HEK293 (cell line): ENCODE measurements at regions not wholly inside any gene's neighbourhood (a gene's known extent, or its start where the extent isn't known, plus 50 kb on each side); places are given as distances from the start of the nearest gene placed in this dataset.

Experiments used
- ATF2 ChIP-seq: fragments of 450-650 bp; formaldehyde crosslinking; IDR thresholded peaks from 2 replicates; pipeline ENCODE4 v1.5.1; 2016; ENCODE audit warnings: missing biosample characterization, missing genetic modification characterization, low read depth
- CTCF ChIP-seq: fragments of 450-650 bp; formaldehyde crosslinking; IDR thresholded peaks from 2 replicates; pipeline ENCODE4 v1.5.1; 2016; ENCODE audit warnings: missing biosample characterization, missing genetic modification characterization
- KLF7 ChIP-seq: fragments of 450-650 bp; formaldehyde crosslinking; IDR thresholded peaks from 2 replicates; pipeline ENCODE4 v1.5.1; 2016; ENCODE audit warnings: missing biosample characterization, missing genetic modification characterization, borderline replicate concordance
- TCF7L2 ChIP-seq: IDR thresholded peaks from 2 replicates; pipeline ENCODE4 v1.6.1; 2011; ENCODE audit warnings: low read depth, mild to moderate bottlenecking, inconsistent platforms, low read length, moderate library complexity, borderline replicate concordance
- YY1 ChIP-seq: fragments of 450-650 bp; formaldehyde crosslinking; IDR thresholded peaks from 2 replicates; pipeline ENCODE4 v1.5.1; 2018; ENCODE audit warnings: missing biosample characterization, missing genetic modification characterization
- ZBTB26 ChIP-seq: fragments of 450-650 bp; formaldehyde crosslinking; optimal IDR thresholded peaks from 2 replicates; pipeline ENCODE3; 2016; ENCODE audit warnings: missing biosample characterization, mild to moderate bottlenecking, missing genetic modification characterization
- ZNF202 ChIP-seq: fragments of 450-650 bp; formaldehyde crosslinking; IDR thresholded peaks from 2 replicates; pipeline ENCODE4 v1.5.1; 2016; ENCODE audit warnings: missing biosample characterization, missing genetic modification characterization, borderline replicate concordance
- ZNF518A ChIP-seq: fragments of 450-650 bp; formaldehyde crosslinking; conservative IDR thresholded peaks from 2 replicates; pipeline ENCODE4 v1.5.1; 2016; ENCODE audit warnings: low read depth, missing biosample characterization, missing genetic modification characterization
- ZNF629 ChIP-seq: fragments of 450-650 bp; formaldehyde crosslinking; IDR thresholded peaks from 2 replicates; pipeline ENCODE4 v1.5.1; 2017; ENCODE audit warnings: missing biosample characterization, missing genetic modification characterization
- ZNF747 ChIP-seq: fragments of 450-650 bp; formaldehyde crosslinking; IDR thresholded peaks from 2 replicates; pipeline ENCODE4 v1.5.1; 2016; ENCODE audit warnings: missing biosample characterization, missing genetic modification characterization
- TF ChIP-seq, protein P1 (sequence below): sonication (generic); formaldehyde crosslinking; IDR thresholded peaks from 2 replicates; pipeline ENCODE4 v1.8.1; 2022; ENCODE audit warnings: mild to moderate bottlenecking, moderate library complexity, missing genetic modification reagents
- TF ChIP-seq, protein P2 (sequence below): fragments of 450-650 bp; formaldehyde crosslinking; IDR thresholded peaks from 2 replicates; pipeline ENCODE4 v1.5.1; 2016; ENCODE audit warnings: missing biosample characterization, missing genetic modification characterization

GRCh38 chr13:109974354-109974753, 188.0 kb upstream of the IRS2 start:
- TF ChIP-seq YY1 (tag by site-specific recombination) (no peak), ZNF629 (no peak), ZNF518A (tag by site-specific recombination) (no peak), CTCF (tag by site-specific recombination) (no peak), KLF7 (tag by site-specific recombination) (no peak), ATF2 (tag by site-specific recombination) (no peak), ZNF202 (no peak), ZNF747 (tag by site-specific recombination) (no peak), TCF7L2 (no peak), ZBTB26 (no peak)
- TF ChIP-seq, protein P1, sequence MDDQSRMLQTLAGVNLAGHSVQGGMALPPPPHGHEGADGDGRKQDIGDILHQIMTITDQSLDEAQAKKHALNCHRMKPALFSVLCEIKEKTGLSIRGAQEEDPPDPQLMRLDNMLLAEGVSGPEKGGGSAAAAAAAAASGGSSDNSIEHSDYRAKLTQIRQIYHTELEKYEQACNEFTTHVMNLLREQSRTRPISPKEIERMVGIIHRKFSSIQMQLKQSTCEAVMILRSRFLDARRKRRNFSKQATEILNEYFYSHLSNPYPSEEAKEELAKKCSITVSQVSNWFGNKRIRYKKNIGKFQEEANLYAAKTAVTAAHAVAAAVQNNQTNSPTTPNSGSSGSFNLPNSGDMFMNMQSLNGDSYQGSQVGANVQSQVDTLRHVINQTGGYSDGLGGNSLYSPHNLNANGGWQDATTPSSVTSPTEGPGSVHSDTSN (CRISPR knock-in tag), result no peak
- TF ChIP-seq, protein P2, sequence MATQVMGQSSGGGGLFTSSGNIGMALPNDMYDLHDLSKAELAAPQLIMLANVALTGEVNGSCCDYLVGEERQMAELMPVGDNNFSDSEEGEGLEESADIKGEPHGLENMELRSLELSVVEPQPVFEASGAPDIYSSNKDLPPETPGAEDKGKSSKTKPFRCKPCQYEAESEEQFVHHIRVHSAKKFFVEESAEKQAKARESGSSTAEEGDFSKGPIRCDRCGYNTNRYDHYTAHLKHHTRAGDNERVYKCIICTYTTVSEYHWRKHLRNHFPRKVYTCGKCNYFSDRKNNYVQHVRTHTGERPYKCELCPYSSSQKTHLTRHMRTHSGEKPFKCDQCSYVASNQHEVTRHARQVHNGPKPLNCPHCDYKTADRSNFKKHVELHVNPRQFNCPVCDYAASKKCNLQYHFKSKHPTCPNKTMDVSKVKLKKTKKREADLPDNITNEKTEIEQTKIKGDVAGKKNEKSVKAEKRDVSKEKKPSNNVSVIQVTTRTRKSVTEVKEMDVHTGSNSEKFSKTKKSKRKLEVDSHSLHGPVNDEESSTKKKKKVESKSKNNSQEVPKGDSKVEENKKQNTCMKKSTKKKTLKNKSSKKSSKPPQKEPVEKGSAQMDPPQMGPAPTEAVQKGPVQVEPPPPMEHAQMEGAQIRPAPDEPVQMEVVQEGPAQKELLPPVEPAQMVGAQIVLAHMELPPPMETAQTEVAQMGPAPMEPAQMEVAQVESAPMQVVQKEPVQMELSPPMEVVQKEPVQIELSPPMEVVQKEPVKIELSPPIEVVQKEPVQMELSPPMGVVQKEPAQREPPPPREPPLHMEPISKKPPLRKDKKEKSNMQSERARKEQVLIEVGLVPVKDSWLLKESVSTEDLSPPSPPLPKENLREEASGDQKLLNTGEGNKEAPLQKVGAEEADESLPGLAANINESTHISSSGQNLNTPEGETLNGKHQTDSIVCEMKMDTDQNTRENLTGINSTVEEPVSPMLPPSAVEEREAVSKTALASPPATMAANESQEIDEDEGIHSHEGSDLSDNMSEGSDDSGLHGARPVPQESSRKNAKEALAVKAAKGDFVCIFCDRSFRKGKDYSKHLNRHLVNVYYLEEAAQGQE (tag by site-specific recombination), result no peak
